GM19351 (cell line): ENCODE measurements at regions not wholly inside any gene's neighbourhood (a gene's known extent, or its start where the extent isn't known, plus 50 kb on each side); places are given as distances from the start of the nearest gene placed in this dataset.

Experiments used
- ATAC-seq: cut with Tn5 transposase; IDR thresholded peaks from one replicate; pipeline ENCODE4 v1.9.1; 2021; ENCODE audit warnings: mild to moderate bottlenecking, moderate library complexity; ENCODE audit not compliant: unreplicated experiment

GRCh38 chr11:128125723-128126122, 461.6 kb downstream of the ETS1 start:
- no peak for ATAC-seq

GRCh38 chr11:128116885-128117284, 470.5 kb downstream of the ETS1 start:
- ATAC-seq = no peak

- no peak for ATAC-seq
These were observed 470.9 kb downstream of the ETS1 start for GRCh38 chr11:128116447-128116846.

- no peak for ATAC-seq
These were observed 481.4 kb downstream of the ETS1 start for GRCh38 chr11:128105950-128106349.

- no peak for ATAC-seq
These were observed 481.8 kb downstream of the ETS1 start for GRCh38 chr11:128105511-128105910.

GRCh38 chr11:128103278-128103873, 484.0 kb downstream of the ETS1 start:
- ATAC-seq = no peak

GRCh38 chr11:128098781-128099180, 488.6 kb downstream of the ETS1 start:
- no peak for ATAC-seq

- ATAC-seq = no peak
These were observed 491.8 kb downstream of the ETS1 start for GRCh38 chr11:128095466-128095981.

- ATAC-seq = no peak
These were observed 493.7 kb downstream of the ETS1 start for GRCh38 chr11:128093689-128094088.

GRCh38 chr11:128089962-128090361, 497.4 kb downstream of the ETS1 start:
- ATAC-seq = no peak

- no peak for ATAC-seq
These were observed 500.6 kb downstream of the ETS1 start for GRCh38 chr11:128086794-128087193.

- no peak for ATAC-seq
These were observed 502.1 kb downstream of the ETS1 start for GRCh38 chr11:128085276-128085675.

- no peak for ATAC-seq
These were observed 504.8 kb downstream of the ETS1 start for GRCh38 chr11:128082574-128082973.

GRCh38 chr11:128069665-128070064, 517.7 kb downstream of the ETS1 start:
- no peak for ATAC-seq

GRCh38 chr11:128067780-128068179, 519.6 kb downstream of the ETS1 start:
- no peak for ATAC-seq

- ATAC-seq = no peak
These were observed 521.0 kb downstream of the ETS1 start for GRCh38 chr11:128066399-128066798.

GRCh38 chr11:128061281-128061871, 526.0 kb downstream of the ETS1 start:
- ATAC-seq = no peak

GRCh38 chr11:128058580-128059208, 528.7 kb downstream of the ETS1 start:
- no peak for ATAC-seq

- no peak for ATAC-seq
These were observed 529.5 kb downstream of the ETS1 start for GRCh38 chr11:128057786-128058395.

GRCh38 chr11:128055576-128056217, 531.7 kb downstream of the ETS1 start:
- no peak for ATAC-seq
